ENCODE measurements at regions not wholly inside any gene's neighbourhood (a gene's known extent, or its start where the extent isn't known, plus 50 kb on each side); places are given as distances from the start of the nearest gene placed in this dataset.

GRCh38 chr9:99590840-99591239 is 230.8 kb upstream of the NR4A3 start:
- intact Hi-C loops (cut with micrococcal nuclease), result loop anchor here (5.0 to 10.0 kb wide), 4 partner anchors 74 to 231 kb away; partner anchors contain the start of gene NR4A3 (in 1 of the 2)
- peak overlapping the region; percentile 93 to 99 (median 98) for H3K27ac Mint-ChIP-seq
- H4K20me1 ChIP-seq (ENCODE audit: insufficient read depth, low read length), result no peaks in the 10 kb centered on the region
- peak overlapping the region; percentile 26 to 93 for H3K27ac ChIP-seq (ENCODE audit: low read depth in 1 of 2, low read length in 2 of 2)
- H3K9ac ChIP-seq (ENCODE audit: insufficient read depth, low read length, poor library complexity, severe bottlenecking), result peak overlapping the region; percentile 49
- TF ChIP-seq CTCF (IDR thresholded peaks at IDR 0.05), result no peak
- H3K36me3 Mint-ChIP-seq, result peaks cover 2 to 5% of the 10 kb centered on the region in 2 donors
- H3K9me3 ChIP-seq (replicated peaks in 1 of 2; ENCODE audit: control insufficient read depth in 1 of 2, insufficient read depth in 1 of 2, low read length in 2 of 2), result no peaks in the 10 kb centered on the region
- no peaks in the 10 kb centered on the region for H3K79me2 ChIP-seq (ENCODE audit: insufficient read depth, low read length)
- peak overlapping the region in 1 of 3 experiments; percentile 29 for H3K4me3 ChIP-seq (replicated peaks in 1 of 3; ENCODE audit: low read depth in 2 of 3, low read length in 3 of 3)
- WGBS (ENCODE audit: insufficient coverage), result no CpG with 5 or more reads among the region's 1 CpG
- peaks cover 42% of the 10 kb centered on the region for H3K4me1 Mint-ChIP-seq
- peaks cover 36 to 45% of the 10 kb centered on the region in 2 donors for H3K4me1 ChIP-seq (ENCODE audit: control insufficient read depth in 1 of 2, insufficient read depth in 2 of 2, low read length in 2 of 2)
- peaks cover 0 to 2% (median 0%) of the 10 kb centered on the region in 7 donors for H3K9me3 Mint-ChIP-seq
- peak overlapping the region; percentile 38 to 63 for H3K4me3 Mint-ChIP-seq
- H3K27me3 ChIP-seq (ENCODE audit: control insufficient read depth in 2 of 2, insufficient read depth in 2 of 2, low read length in 2 of 2), result no peaks in the 10 kb centered on the region
- no peaks in the 10 kb centered on the region for H3K36me3 ChIP-seq (replicated peaks in 1 of 2; ENCODE audit: control insufficient read depth in 1 of 2, insufficient read depth in 2 of 2, low read length in 2 of 2)
- peak; percentile 71 to 93 (median 86) for DNase-seq
- H3K4me2 ChIP-seq (replicated peaks; ENCODE audit: extremely low read depth, low read length, poor library complexity, severe bottlenecking), result peak overlapping the region; percentile 40
- no peaks in the 10 kb centered on the region for H3K27me3 Mint-ChIP-seq (ENCODE audit: low read depth in 3 of 3)
- peak overlapping the region; percentile 15 for H2AFZ ChIP-seq (ENCODE audit: insufficient read depth, low read depth, low read length, poor library complexity, severe bottlenecking)

GRCh38 chr9:99591770-99592169 is 229.9 kb upstream of the NR4A3 start:
- peak overlapping the region in 4 of 7 donors; percentile 28 to 74 (median 58) for H3K27ac Mint-ChIP-seq
- intact Hi-C loops (cut with micrococcal nuclease), result loop anchor here (5.0 to 10.0 kb wide), 4 partner anchors 74 to 231 kb away; partner anchors contain the start of gene NR4A3 (in 1 of the 2)
- no peak for TF ChIP-seq CTCF (IDR thresholded peaks at IDR 0.05)

More at GRCh38 chr9:99591770-99592169, 229.9 kb upstream of the NR4A3 start:
- H3K79me2 ChIP-seq (ENCODE audit: insufficient read depth, low read length), result no peaks in the 10 kb centered on the region
- H3K9ac ChIP-seq (ENCODE audit: insufficient read depth, low read length, poor library complexity, severe bottlenecking), result no peak overlapping the region
- no peaks in the 10 kb centered on the region for H3K9me3 ChIP-seq (replicated peaks in 1 of 2; ENCODE audit: control insufficient read depth in 1 of 2, insufficient read depth in 1 of 2, low read length in 2 of 2)
- peaks cover 44 to 54% of the 10 kb centered on the region in 2 donors for H3K4me1 ChIP-seq (ENCODE audit: control insufficient read depth in 1 of 2, insufficient read depth in 2 of 2, low read length in 2 of 2)
- no peak overlapping the region for H2AFZ ChIP-seq (ENCODE audit: insufficient read depth, low read depth, low read length, poor library complexity, severe bottlenecking)
- H3K36me3 Mint-ChIP-seq, result peaks cover 2 to 5% of the 10 kb centered on the region in 2 donors
- no peaks in the 10 kb centered on the region for H4K20me1 ChIP-seq (ENCODE audit: insufficient read depth, low read length)
- H3K36me3 ChIP-seq (replicated peaks in 1 of 2; ENCODE audit: control insufficient read depth in 1 of 2, insufficient read depth in 2 of 2, low read length in 2 of 2), result no peaks in the 10 kb centered on the region
- H3K4me3 Mint-ChIP-seq, result no peak overlapping the region
- H3K4me3 ChIP-seq (replicated peaks in 1 of 3; ENCODE audit: low read depth in 2 of 3, low read length in 3 of 3), result no peak overlapping the region
- peaks cover 0 to 2% (median 0%) of the 10 kb centered on the region in 7 donors for H3K9me3 Mint-ChIP-seq
- WGBS (ENCODE audit: insufficient coverage), result no CpG with 5 or more reads among the region's 2 CpGs
- no peak for DNase-seq
- peaks cover 50% of the 10 kb centered on the region for H3K4me1 Mint-ChIP-seq
- H3K27me3 Mint-ChIP-seq (ENCODE audit: low read depth in 3 of 3), result no peaks in the 10 kb centered on the region
- H3K27me3 ChIP-seq (ENCODE audit: control insufficient read depth in 2 of 2, insufficient read depth in 2 of 2, low read length in 2 of 2), result no peaks in the 10 kb centered on the region
- no peak overlapping the region for H3K27ac ChIP-seq (ENCODE audit: low read depth in 1 of 2, low read length in 2 of 2)
- no peak overlapping the region for H3K4me2 ChIP-seq (replicated peaks; ENCODE audit: extremely low read depth, low read length, poor library complexity, severe bottlenecking)

Data from CD14-positive monocyte (primary cell).